Prostate gland (tissue), 2 donors: ENCODE measurements at regions not wholly inside any gene's neighbourhood (a gene's known extent, or its start where the extent isn't known, plus 50 kb on each side); places are given as distances from the start of the nearest gene placed in this dataset.

ENCODE experiments used
- CTCF ChIP-seq, 4 experiments: fragments of 200-600 bp in 2 of 4; fragments of 450-650 bp in 2 of 4; sonication (generic) in 2 of 4; IDR thresholded peaks; 1 replicate in 3 of 4; 2 replicates in 1 of 4; pipeline ENCODE4 v1.5.1; 2016 to 2019; ENCODE audit warnings: antibody characterized with exemption in 4 of 4, mild to moderate bottlenecking in 2 of 4, moderate library complexity in 2 of 4
- POLR2A ChIP-seq: fragments of 450-650 bp; IDR thresholded peaks from one replicate; pipeline ENCODE4 v1.6.1; 2016; ENCODE audit warnings: antibody characterized with exemption, mild to moderate bottlenecking
- POLR2AphosphoS5 ChIP-seq: sonication (generic); formaldehyde crosslinking; IDR thresholded peaks from one replicate; pipeline ENCODE4 v1.6.1; 2017; ENCODE audit warnings: antibody characterized with exemption

GRCh38 chr13:44302940-44303575, 70.6 kb upstream of the SERP2 start:
- no peak for TF ChIP-seq CTCF (IDR thresholded peaks at IDR 0.05)
- TF ChIP-seq POLR2A, result no peak
- no peak for TF ChIP-seq POLR2AphosphoS5
